Prostate gland (tissue), 2 donors: ENCODE measurements at regions not wholly inside any gene's neighbourhood (a gene's known extent, or its start where the extent isn't known, plus 50 kb on each side); places are given as distances from the start of the nearest gene placed in this dataset.

ENCODE experiments used
- POLR2A ChIP-seq: fragments of 450-650 bp; IDR thresholded peaks from one replicate; pipeline ENCODE4 v1.6.1; 2016; ENCODE audit warnings: antibody characterized with exemption, mild to moderate bottlenecking
- POLR2AphosphoS5 ChIP-seq: sonication (generic); formaldehyde crosslinking; IDR thresholded peaks from one replicate; pipeline ENCODE4 v1.6.1; 2017; ENCODE audit warnings: antibody characterized with exemption
- TF ChIP-seq, protein P1 (sequence below), 4 experiments: fragments of 200-600 bp in 2 of 4; fragments of 450-650 bp in 2 of 4; sonication (generic) in 2 of 4; IDR thresholded peaks; 1 replicate in 3 of 4; 2 replicates in 1 of 4; pipeline ENCODE4 v1.5.1; 2016 to 2019; ENCODE audit warnings: antibody characterized with exemption in 4 of 4, mild to moderate bottlenecking in 2 of 4, moderate library complexity in 2 of 4

DNA sequence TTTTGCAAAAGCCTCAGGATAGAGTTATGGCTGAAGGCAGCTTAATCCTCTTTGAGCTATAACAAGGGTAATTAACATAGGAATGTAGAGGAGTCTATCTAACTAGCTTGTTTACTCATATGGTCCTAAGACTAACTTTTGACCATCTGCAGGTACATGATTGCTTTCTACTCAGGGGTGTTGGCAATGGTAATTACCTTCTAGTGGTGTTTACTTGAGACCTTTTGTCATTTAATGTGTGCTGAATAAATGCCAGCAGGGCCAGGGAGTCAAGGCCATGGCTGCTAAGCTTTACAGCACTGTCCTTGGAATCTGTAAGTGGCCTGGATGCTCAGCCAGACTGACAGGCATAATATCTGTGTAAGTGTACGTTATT, 1325.0 kb downstream of the XPNPEP1 start:
- TF ChIP-seq, protein P1, sequence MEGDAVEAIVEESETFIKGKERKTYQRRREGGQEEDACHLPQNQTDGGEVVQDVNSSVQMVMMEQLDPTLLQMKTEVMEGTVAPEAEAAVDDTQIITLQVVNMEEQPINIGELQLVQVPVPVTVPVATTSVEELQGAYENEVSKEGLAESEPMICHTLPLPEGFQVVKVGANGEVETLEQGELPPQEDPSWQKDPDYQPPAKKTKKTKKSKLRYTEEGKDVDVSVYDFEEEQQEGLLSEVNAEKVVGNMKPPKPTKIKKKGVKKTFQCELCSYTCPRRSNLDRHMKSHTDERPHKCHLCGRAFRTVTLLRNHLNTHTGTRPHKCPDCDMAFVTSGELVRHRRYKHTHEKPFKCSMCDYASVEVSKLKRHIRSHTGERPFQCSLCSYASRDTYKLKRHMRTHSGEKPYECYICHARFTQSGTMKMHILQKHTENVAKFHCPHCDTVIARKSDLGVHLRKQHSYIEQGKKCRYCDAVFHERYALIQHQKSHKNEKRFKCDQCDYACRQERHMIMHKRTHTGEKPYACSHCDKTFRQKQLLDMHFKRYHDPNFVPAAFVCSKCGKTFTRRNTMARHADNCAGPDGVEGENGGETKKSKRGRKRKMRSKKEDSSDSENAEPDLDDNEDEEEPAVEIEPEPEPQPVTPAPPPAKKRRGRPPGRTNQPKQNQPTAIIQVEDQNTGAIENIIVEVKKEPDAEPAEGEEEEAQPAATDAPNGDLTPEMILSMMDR (IDR thresholded peaks at IDR 0.05), result no peak
- TF ChIP-seq POLR2AphosphoS5 (no peak), POLR2A (no peak)
